ENCODE measurements at regions not wholly inside any gene's neighbourhood (a gene's known extent, or its start where the extent isn't known, plus 50 kb on each side); places are given as distances from the start of the nearest gene placed in this dataset.

DNA sequence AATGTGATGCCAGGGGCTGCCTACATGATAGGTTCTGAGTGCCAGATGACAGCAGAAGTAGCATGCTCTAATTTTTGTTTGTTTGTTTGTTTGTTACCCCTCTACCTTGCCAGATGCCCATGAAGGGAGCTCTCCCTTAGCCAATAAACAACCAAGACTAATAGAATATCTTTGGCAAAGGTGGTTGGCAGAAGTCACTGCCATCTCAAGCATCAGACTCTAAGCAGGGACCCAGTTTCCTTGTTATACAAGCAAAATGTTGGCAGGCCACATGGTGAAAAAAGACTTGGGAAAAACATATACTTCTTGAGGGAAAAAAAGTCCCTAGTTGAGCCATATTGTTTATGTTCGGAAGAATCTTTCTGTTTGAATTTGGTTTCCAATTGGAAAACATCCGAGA lies 609.0 kb upstream of the CFAP20DC start:
- TF ChIP-seq POLR2AphosphoS5 (IDR thresholded peaks at IDR 0.05; ENCODE audit: borderline replicate concordance, low read depth, low read length) (no peak), EZH2 (IDR thresholded peaks at IDR 0.05) (no peak)
